ENCODE measurements at regions not wholly inside any gene's neighbourhood (a gene's known extent, or its start where the extent isn't known, plus 50 kb on each side); places are given as distances from the start of the nearest gene placed in this dataset.

DNA sequence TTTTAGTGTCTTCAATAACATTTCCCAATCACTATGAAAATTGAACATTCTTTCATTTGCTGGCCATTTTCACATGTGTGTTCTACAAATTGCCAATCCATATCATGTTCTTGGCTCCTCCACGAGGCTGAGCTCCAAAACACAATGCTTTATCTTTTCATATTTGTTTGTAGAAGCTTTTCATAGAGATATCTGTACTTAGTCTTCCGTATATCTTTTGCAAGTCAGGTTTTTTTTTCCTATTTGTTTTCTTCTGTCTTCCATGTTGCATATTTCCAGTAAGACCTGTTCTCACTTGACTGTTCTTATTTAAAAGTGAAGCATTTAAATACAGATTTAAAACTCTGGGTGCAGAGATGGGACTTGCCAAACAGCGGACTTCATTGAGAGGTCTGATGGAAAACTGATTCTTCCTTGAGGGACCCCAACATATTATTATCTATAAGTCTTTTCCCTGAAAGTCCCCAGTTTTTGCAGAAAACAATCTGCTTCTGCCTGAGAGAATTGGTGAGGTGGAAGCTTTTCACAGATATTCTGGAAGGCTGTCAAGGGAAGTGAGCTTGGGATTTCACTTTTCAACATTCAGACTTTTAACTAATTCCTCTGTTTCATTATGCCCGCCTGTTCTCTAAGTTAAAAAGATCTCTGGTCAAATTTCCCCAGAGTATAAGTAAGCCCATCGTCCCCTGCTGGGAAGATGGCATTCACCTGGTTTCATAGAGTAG, 77.8 kb upstream of the KCNMB2 start:
- no peak for DNase-seq

DNA sequence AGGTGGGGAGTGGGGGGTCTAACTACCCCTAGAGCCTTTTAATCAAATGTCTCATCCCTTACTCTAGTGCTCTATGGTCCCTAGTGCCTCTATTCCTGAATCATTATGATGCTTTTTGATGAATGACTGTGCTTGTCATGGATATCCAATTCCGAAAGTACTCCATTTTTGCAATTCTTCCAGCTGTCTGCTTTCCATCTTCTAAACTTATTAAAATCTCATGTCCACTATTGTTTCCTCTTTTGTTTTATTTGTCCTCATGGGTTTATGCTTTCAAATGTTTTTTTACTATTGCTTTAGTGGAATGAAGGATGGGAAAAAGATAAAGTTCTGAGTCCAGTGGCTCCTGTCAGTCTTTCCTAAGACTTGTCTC, 77.2 kb upstream of the KCNMB2 start:
- no peak for DNase-seq

DNA sequence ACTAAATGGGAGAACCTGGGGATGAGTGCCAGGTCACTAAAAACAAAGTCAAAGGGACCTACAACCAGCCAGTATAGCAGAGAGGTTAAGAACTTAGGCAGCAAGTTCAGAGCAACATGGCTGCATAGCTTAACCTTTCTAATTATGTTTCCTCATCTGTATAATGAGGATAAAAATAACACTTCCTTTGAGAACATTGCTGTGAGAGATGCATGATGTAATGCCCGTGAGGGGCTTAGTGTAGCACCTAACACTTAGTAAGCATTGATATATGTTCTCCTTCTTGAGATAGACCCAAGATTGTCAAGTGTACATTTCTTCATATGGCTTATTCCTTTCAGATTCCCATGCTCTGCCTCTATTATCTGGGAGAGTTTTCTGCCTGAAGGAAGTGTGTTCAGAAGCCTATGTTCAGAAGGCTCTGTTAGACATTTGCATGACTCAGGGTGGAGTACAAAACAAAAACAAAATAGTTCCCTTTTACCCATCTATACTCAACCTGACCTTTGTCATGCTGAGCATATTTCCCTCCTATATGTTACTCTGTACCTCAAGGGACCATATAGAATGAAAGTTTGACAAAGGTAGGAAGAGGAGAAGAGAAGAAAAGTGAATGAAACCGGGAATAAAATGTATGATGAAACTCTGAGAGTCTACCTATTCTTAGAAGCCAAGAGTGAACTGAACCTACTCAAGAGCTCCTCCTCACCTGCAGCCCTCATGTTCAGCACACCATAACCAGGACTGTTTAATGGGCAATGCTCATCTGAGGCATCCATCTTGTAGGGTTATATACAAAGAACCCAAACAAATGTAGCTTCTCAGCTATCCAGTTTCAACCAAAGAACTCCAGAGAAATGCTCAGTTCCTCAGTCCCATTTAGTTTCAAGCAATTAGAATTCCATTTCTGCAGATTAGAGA, 70.7 kb upstream of the KCNMB2 start:
- DNase-seq: no peak

DNA sequence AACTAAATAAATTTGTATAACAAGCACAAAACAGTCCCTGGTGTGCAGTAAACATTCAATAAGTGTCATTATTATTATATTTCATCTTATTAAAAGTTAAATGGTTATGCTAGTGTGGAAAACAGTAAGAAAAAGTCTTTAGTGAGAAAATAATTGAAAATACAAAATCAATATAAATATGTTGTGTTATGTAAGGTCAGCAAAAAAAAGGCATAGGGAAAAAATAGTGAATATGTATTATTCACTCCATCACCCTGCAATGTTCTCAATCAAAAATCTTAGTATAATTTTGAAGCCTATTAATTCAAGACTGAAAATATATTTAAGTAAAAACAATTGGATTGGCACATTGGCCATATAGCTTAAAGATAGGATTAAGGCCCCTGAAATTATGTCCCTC, 63.3 kb upstream of the KCNMB2 start:
- no peak for DNase-seq

DNA sequence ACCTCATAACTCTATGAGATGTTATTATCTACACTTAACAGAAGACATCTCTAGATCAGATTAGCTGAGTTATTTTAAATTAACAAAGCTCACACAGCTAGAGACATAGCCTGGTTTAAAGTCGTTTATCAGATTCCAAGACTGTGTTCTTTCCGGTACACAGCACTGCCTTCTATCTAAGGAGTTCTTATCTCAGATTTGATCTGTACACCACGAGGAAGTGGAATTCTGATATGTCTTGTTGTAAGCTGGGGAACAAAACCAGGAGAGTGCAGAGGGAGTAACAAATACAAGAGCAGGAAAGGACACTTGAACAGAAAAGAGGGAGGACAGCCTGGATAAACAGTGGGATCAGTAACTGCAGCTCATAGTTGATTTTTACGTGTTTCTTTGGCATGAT, 61.7 kb upstream of the KCNMB2 start:
- DNase-seq: no peak

DNA sequence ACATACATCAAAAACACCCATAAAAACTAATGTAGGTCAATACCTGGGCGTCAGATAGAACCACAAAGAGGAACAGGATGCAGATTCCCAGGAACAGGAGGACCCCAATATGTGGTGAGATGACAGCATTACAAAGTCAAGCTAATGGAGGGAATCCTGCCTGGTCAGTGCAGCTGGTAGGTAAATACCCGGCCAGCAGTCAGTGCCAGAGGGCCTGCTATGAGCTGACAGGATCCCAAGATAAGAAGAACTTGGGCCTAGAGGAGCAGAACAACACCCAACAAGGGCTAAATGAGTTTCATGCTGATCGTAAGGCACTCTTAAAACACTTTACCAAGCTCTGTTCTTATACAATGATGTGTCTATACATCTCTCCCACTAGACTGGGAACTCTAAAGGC, 61.2 kb upstream of the KCNMB2 start:
- DNase-seq: no peak

DNA sequence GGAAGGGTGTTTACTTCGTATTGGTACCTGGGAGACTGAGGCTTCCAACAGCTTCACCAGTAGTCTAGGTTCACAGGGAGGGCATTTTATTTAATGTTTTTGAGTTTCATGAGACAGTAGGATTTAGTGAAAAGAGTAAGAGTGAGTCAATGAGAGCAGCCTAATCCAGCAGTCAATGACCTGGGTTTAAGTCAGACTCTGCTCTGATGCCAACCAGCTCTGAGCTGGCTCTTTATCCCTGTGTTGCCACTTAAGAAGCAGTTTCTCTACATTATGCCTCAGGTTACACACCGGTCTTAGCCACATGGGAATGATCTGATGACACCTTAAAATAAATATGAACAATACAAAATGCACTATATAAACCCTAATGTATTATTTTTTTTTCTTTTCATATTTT, 59.4 kb upstream of the KCNMB2 start:
- no peak for DNase-seq

DNA sequence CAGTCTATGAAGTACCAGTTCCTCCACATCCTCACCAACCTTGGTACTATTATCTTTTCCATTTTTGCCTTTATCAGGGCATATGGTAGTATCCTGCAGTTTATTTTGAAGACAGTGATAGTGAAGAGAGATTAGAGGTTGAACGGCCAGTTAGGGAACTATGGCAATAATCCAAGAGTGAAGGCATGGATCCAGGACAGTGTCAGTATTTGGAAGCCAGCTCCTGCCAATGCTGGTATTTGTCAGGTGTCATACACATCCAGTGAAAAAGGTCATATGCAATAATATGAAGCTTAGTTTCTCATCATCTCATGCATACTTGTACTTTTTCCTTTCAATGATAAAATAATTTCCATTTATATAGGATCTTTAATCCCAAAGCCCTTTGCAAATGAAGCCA, 56.8 kb upstream of the KCNMB2 start:
- no peak for DNase-seq

DNA sequence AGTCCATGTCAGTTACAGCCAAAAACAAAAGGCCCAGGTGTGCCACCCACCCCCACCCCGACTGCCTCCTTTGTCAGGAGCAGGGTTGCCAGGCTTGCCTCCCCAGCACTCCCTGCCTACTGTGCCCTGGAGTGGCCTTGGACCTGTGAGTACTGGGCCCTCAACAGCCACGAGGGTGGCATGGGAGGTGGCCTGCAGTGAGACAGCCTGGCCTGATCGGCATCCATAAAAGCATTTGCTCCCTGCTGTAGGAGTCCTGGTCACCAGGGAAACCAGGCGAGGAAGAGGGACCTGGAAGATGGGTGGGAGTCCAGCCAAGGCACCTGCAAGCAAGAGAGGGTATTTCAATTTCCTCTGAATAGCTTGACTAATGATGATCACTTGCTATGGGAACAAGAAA, 56.4 kb upstream of the KCNMB2 start:
- DNase-seq: no peak

- no peak for DNase-seq
Observed at GRCh38 chr3:178480274-178480673, 56.0 kb upstream of the KCNMB2 start.

- DNase-seq: no peak
Observed at GRCh38 chr3:178480795-178481194, 55.4 kb upstream of the KCNMB2 start.

- DNase-seq: no peak
Observed at GRCh38 chr3:178482981-178483380, 53.3 kb upstream of the KCNMB2 start.

- no peak for DNase-seq
Observed at GRCh38 chr3:178483704-178484103, 52.5 kb upstream of the KCNMB2 start.

DNA sequence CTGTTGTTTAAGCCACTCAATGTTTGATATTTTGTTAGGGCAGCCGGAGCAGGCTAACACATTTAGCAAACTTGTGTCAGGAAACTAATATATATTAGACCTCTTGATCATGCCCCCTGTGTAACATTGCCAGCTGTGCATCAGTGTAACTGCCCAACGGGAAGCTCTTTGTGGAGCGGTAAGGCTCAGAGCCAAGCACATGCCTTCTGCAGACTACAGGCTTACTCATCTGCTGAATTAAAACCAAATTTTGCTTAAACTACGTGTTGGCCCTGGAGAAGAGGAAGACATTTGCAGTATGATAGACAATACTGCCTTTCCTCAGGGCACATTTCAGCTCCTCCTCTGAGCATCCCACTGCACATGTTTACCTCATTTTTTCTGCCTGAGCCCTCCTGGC, 50.5 kb upstream of the KCNMB2 start:
- DNase-seq: no peak

Data from NK-92 treated with Interleukin-12 subunit alpha and Interleukin-12 subunit beta, amount 100 ng/mL, for 24 hours (cell line).